ENCODE measurements at regions not wholly inside any gene's neighbourhood (a gene's known extent, or its start where the extent isn't known, plus 50 kb on each side); places are given as distances from the start of the nearest gene placed in this dataset.

- DNase-seq = peak; percentile 91
These were observed 103.1 kb upstream of the ISL1 start for GRCh38 chr5:51279983-51280706.

GRCh38 chr5:51286046-51286445 lies 97.2 kb upstream of the ISL1 start:
- DNase-seq = no peak

GRCh38 chr5:51302343-51302742 lies 80.9 kb upstream of the ISL1 start:
- no peak for DNase-seq

- DNase-seq = peak; percentile 82
These were observed 56.4 kb upstream of the ISL1 start for GRCh38 chr5:51326844-51327243.

All from NCI-H69 (cell line).